SU-DHL-6 (cell line): ENCODE measurements at regions not wholly inside any gene's neighbourhood (a gene's known extent, or its start where the extent isn't known, plus 50 kb on each side); places are given as distances from the start of the nearest gene placed in this dataset.

Experiments
- EZH2phosphoT487 ChIP-seq: fragments of 200-600 bp; sonication (generic), shearing (Covaris generic); conservative IDR thresholded peaks from 2 replicates; pipeline ENCODE4 v1.6.1; 2018; ENCODE audit warnings: mild to moderate bottlenecking, antibody characterized with exemption, low read length, moderate library complexity, mixed read lengths
- TF ChIP-seq, protein P1 (sequence below): fragments of 200-600 bp; sonication (generic); IDR thresholded peaks from one replicate; pipeline ENCODE4 v1.5.1; 2017; ENCODE audit warnings: antibody characterized with exemption, mild to moderate bottlenecking, low read length, moderate library complexity; ENCODE audit not compliant: insufficient read depth, poor library complexity, severe bottlenecking

DNA sequence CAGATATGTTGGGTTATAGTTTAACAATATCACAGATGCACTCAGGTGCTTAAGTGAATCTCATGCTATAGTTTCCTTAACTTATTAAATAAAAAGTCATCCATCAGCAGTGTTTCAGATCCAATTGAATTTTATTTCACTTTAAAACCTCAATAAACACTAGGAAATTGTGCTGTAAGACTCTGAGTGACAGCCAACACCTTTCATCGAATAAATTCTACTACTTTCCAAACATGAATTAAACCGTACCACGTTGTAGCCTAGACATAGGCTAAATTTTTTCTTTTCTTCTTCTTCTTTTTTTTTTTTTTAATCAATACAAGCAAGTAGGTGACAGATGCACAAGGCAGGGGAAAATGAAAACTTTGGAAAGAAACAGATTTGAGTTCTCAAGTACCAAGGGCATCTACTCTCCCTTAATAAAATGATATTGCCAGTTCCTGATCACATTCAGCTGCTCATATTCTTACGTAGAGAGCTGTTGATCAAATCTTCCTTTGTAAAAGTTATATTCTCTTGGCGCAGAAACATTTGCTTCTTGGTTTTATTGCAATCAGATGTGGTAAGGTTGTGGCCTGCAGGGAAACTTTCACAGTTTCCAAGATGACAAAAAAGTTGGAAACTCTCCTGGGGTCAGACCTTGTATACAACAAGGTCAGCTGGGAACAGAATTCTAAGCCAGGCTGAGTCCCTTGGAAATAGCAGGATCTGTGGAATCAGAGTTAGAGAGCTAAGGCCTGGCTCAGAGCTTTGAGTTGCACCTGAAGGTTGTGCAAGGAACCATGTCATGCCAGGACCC, 147.7 kb downstream of the CD47 start:
- TF ChIP-seq, protein P1, sequence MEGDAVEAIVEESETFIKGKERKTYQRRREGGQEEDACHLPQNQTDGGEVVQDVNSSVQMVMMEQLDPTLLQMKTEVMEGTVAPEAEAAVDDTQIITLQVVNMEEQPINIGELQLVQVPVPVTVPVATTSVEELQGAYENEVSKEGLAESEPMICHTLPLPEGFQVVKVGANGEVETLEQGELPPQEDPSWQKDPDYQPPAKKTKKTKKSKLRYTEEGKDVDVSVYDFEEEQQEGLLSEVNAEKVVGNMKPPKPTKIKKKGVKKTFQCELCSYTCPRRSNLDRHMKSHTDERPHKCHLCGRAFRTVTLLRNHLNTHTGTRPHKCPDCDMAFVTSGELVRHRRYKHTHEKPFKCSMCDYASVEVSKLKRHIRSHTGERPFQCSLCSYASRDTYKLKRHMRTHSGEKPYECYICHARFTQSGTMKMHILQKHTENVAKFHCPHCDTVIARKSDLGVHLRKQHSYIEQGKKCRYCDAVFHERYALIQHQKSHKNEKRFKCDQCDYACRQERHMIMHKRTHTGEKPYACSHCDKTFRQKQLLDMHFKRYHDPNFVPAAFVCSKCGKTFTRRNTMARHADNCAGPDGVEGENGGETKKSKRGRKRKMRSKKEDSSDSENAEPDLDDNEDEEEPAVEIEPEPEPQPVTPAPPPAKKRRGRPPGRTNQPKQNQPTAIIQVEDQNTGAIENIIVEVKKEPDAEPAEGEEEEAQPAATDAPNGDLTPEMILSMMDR: no peak
- no peak for TF ChIP-seq EZH2phosphoT487
